Endodermal cell (in vitro differentiated cells): ENCODE measurements at regions not wholly inside any gene's neighbourhood (a gene's known extent, or its start where the extent isn't known, plus 50 kb on each side); places are given as distances from the start of the nearest gene placed in this dataset.

Experiments used
- DNase-seq: peaks from one replicate; pipeline ENCODE4 v3.0.0-alpha.2; 2017
- H3K27ac ChIP-seq: 2 replicates; pipeline ENCODE4 v1.5.1; 2013; ENCODE audit warnings: mild to moderate bottlenecking, low read depth, low read length, moderate library complexity
- H3K27me3 ChIP-seq: 2 replicates; pipeline ENCODE4 v1.6.1; 2013; ENCODE audit warnings: mild to moderate bottlenecking, low read length, moderate library complexity; ENCODE audit not compliant: insufficient read depth, control insufficient read depth, poor library complexity, severe bottlenecking
- H3K36me3 ChIP-seq: 2 replicates; pipeline ENCODE4 v1.7.0; 2013; ENCODE audit warnings: mild to moderate bottlenecking, low read length, moderate library complexity; ENCODE audit not compliant: control insufficient read depth, insufficient read depth
- H3K4me1 ChIP-seq: one replicate; pipeline ENCODE4 v1.7.0; 2013; ENCODE audit warnings: low read length; ENCODE audit not compliant: control insufficient read depth, insufficient read depth
- H3K4me3 ChIP-seq: 2 replicates; pipeline ENCODE4 v1.5.1; 2013; ENCODE audit warnings: mild to moderate bottlenecking, low read length, moderate library complexity
- H3K9ac ChIP-seq: 2 replicates; pipeline ENCODE4 v1.6.1; 2013; ENCODE audit warnings: mild to moderate bottlenecking, low read length, moderate library complexity; ENCODE audit not compliant: poor library complexity, severe bottlenecking; ENCODE audit errors: extremely low read depth
- H3K9me3 ChIP-seq: 2 replicates; pipeline ENCODE4 v1.6.1; 2013; ENCODE audit warnings: mild to moderate bottlenecking, low read length, moderate library complexity; ENCODE audit not compliant: control insufficient read depth
- H3K27ac Mint-ChIP-seq: 2 replicates; pipeline ENCODE4 v1.8.0; 2020; ENCODE audit warnings: mixed read lengths
- H3K27me3 Mint-ChIP-seq: 2 replicates; pipeline ENCODE4 v1.8.0; 2021; ENCODE audit warnings: mild to moderate bottlenecking, mixed read lengths; ENCODE audit not compliant: insufficient read depth
- H3K36me3 Mint-ChIP-seq: 2 replicates; pipeline ENCODE4 v1.8.0; 2020; ENCODE audit warnings: low read depth, mixed read lengths
- H3K4me1 Mint-ChIP-seq: 2 replicates; pipeline ENCODE4 v1.8.0; 2020; ENCODE audit warnings: mixed read lengths
- H3K4me3 Mint-ChIP-seq: 2 replicates; pipeline ENCODE4 v1.8.0; 2020; ENCODE audit warnings: mild to moderate bottlenecking, moderate library complexity, mixed read lengths
- H3K9me3 Mint-ChIP-seq: 2 replicates; pipeline ENCODE4 v1.8.0; 2020; ENCODE audit warnings: mild to moderate bottlenecking, mixed read lengths
- CTCF ChIP-seq: fragments of 200-600 bp; sonication (generic); conservative IDR thresholded peaks from 2 replicates; pipeline ENCODE4 v1.5.0; 2021; ENCODE audit warnings: antibody characterized with exemption, mild to moderate bottlenecking
- WGBS, 2 experiments: methylation state at CpG; one replicate each; pipeline versions ENCODE4 v1.1.5 to v1.1.7; 2013; ENCODE audit warnings: missing lambda C conversion rate in 2 of 2, mixed read lengths in 1 of 2; ENCODE audit not compliant: insufficient coverage in 1 of 2, insufficient read length in 1 of 2; 5-methylcytosine and 5-hydroxymethylcytosine counted together

- no peak for TF ChIP-seq CTCF
- no peaks in the 10 kb centered on the region for H3K27me3 Mint-ChIP-seq
- peaks cover 10% of the 10 kb centered on the region for H3K4me1 Mint-ChIP-seq
- WGBS, 2 experiments: 100% methylated on average over 2 of the region's 2 CpGs; no CpG with 5 or more reads in 1 of the 2 experiments
- no peak overlapping the region for H3K4me3 Mint-ChIP-seq
- no peaks in the 10 kb centered on the region for H3K36me3 ChIP-seq
- DNase-seq: no peak
- H3K4me1 ChIP-seq: peaks cover 4% of the 10 kb centered on the region
- no peaks in the 10 kb centered on the region for H3K36me3 Mint-ChIP-seq
- H3K9ac ChIP-seq: no peak overlapping the region
- no peak overlapping the region for H3K4me3 ChIP-seq
- H3K27me3 ChIP-seq: no peaks in the 10 kb centered on the region
- H3K9me3 ChIP-seq: no peaks in the 10 kb centered on the region
- no peak overlapping the region for H3K27ac Mint-ChIP-seq
- no peak overlapping the region for H3K27ac ChIP-seq
- peaks cover 5% of the 10 kb centered on the region for H3K9me3 Mint-ChIP-seq
Observed at GRCh38 chr9:78874061-78874460, 577.1 kb downstream of the PSAT1 start.

DNA sequence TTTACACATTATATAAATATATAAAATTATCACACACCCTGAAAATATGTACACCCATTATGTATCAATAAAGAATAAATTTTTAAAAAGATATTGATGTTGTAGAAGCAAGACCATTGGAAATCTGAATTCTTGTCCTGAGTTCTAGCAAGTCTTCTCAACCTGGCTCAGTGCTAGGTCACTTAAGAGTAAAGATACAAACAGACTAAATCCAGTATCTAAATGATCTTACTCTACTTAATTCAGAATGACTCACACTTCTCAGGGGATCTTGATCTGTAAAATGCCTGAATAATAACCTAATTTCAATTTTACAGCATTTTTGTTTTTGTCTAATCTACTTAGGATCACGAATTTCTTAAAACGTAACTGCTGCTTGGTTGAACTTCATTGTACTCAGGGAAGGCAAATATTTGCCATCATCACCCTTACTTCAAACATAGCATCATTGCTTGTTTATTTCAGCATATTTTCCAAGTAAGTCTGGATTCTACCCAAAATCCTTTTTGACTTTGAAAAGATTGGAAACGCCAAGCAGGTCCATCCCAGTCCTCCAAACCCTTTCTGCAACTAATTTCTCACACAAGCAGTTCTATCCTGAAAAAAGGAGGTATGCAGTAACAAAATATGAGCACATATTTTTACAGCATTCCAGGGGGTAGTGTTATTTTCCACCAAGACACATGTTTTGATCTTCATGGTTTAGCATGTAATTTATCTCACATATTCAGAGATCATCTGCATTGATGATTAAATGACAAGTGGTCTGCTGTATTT lies 582.6 kb downstream of the PSAT1 start:
- no peak overlapping the region for H3K27ac ChIP-seq
- no peak for TF ChIP-seq CTCF

DNA sequence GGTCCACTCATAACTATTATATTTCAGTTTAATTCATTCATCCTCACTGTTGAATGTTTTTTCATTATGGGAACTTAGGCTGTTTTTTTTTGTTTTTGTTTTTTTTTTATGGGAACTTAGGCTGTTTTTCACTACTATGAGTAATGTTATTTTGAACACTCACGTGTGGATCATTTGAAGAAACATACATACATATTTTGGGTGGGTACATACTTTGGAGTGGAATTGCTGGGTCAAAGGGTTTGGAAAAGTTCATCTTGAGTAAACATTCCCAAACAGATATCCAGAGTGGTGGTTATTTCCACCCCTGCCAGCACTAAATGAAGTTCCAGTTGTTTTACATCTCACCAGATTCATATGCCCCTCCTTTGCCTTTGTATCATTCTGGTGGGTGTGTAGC lies 584.4 kb downstream of the PSAT1 start:
- Mint-ChIP-seq H3K9me3 (no peaks in the 10 kb centered on the region), H3K36me3 (no peaks in the 10 kb centered on the region), H3K4me3 (no peak overlapping the region), H3K27me3 (no peaks in the 10 kb centered on the region), H3K4me1 (no peaks in the 10 kb centered on the region), H3K27ac (no peak overlapping the region)
- Histone ChIP-seq H3K9ac (no peak overlapping the region), H3K9me3 (no peaks in the 10 kb centered on the region), H3K4me1 (no peaks in the 10 kb centered on the region), H3K4me3 (no peak overlapping the region), H3K36me3 (no peaks in the 10 kb centered on the region), H3K27ac (no peak overlapping the region), H3K27me3 (no peaks in the 10 kb centered on the region)
- no peak for DNase-seq
- 81% methylated on average over 1 of the region's 1 CpG; no CpG with 5 or more reads in 1 of the 2 experiments for WGBS, 2 experiments
- no peak for TF ChIP-seq CTCF

More for the DNA sequence above, 582.6 kb downstream of the PSAT1 start:
- Mint-ChIP-seq H3K27ac (no peak overlapping the region), H3K4me3 (no peak overlapping the region), H3K9me3 (no peaks in the 10 kb centered on the region), H3K4me1 (no peaks in the 10 kb centered on the region), H3K36me3 (no peaks in the 10 kb centered on the region), H3K27me3 (no peaks in the 10 kb centered on the region)
- 89 to 93% methylated on average over 2 to 3 of the region's 3 CpGs for WGBS, 2 experiments
- no peaks in the 10 kb centered on the region for H3K9me3 ChIP-seq
- no peak for DNase-seq
- no peaks in the 10 kb centered on the region for H3K36me3 ChIP-seq
- no peak overlapping the region for H3K4me3 ChIP-seq
- no peaks in the 10 kb centered on the region for H3K4me1 ChIP-seq
- no peaks in the 10 kb centered on the region for H3K27me3 ChIP-seq
- H3K9ac ChIP-seq: no peak overlapping the region
